Endothelial cell (in vitro differentiated cells): ENCODE measurements at regions not wholly inside any gene's neighbourhood (a gene's known extent, or its start where the extent isn't known, plus 50 kb on each side); places are given as distances from the start of the nearest gene placed in this dataset.

Source experiments
- DNase-seq: peaks from one replicate; pipeline ENCODE4 v3.0.0; 2021; ENCODE audit warnings: low spot score
- H3K27ac Mint-ChIP-seq: one replicate; pipeline ENCODE4 v1.8.0; 2021; ENCODE audit warnings: mixed read lengths, inconsistent platforms; ENCODE audit not compliant: unreplicated experiment
- H3K27me3 Mint-ChIP-seq: one replicate; pipeline ENCODE4 v1.8.0; 2021; ENCODE audit warnings: mild to moderate bottlenecking, moderate library complexity, mixed read lengths, inconsistent platforms; ENCODE audit not compliant: unreplicated experiment
- H3K36me3 Mint-ChIP-seq: one replicate; pipeline ENCODE4 v1.8.0; 2021; ENCODE audit warnings: mild to moderate bottlenecking, low read depth, mixed read lengths, inconsistent platforms; ENCODE audit not compliant: unreplicated experiment
- H3K4me1 Mint-ChIP-seq: one replicate; pipeline ENCODE4 v1.8.0; 2021; ENCODE audit warnings: mild to moderate bottlenecking, mixed read lengths, inconsistent platforms; ENCODE audit not compliant: unreplicated experiment
- H3K4me3 Mint-ChIP-seq: one replicate; pipeline ENCODE4 v1.8.0; 2021; ENCODE audit warnings: mild to moderate bottlenecking, mixed read lengths, inconsistent platforms; ENCODE audit not compliant: unreplicated experiment
- H3K9me3 Mint-ChIP-seq: one replicate; pipeline ENCODE4 v1.8.0; 2021; ENCODE audit warnings: mixed read lengths, inconsistent platforms; ENCODE audit not compliant: unreplicated experiment
- TF ChIP-seq, protein P1 (sequence below): fragments of 200-600 bp; sonication (generic); IDR thresholded peaks from one replicate; pipeline ENCODE4 v1.5.0; 2021; ENCODE audit warnings: antibody characterized with exemption; ENCODE audit not compliant: unreplicated experiment

DNA sequence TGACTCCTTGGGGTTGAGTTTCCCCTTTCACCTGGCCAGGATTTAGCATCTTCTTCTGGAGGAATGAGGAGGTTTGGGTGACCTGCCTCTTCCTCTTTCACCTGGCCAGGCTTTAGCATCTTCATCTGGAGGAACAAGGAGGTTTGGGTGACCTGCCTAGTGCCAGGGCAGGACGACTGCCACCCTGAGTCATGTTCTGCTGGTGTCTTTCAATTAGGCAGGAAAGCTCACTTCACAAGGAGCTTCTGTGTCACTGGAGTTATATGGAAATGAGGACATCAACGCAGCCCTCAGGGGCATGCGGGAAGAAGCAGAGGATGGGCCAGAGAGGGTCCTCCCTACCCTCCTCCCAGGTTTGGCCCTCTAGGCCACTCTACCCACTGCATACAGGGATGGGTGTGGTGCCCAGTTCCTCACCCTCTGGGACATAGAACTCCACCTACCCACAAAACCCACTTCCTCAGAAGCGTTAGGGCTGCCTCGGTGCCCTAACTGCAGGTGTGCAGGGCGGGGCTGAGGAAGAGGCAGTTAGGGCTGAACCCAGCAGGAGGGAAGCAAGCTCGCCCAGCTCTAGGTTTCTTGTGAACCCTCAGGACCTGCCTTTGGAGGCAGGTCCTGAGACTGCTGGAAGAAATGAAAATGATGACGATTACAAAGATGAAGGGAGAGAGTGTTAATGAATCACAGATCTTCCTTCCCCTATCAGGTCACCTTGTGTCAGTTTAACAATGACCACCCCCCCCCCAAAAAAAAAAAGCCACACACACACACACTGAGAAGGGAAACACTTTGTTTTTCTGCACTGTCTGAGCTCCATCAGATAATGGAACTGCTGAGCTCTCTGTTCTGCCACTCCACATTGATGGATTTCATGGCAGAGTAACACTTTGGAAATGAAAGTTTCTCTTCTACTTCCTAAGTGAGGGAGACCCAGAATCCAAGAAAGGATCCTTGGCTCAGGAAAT, 71.0 kb downstream of the ARL4C start:
- Mint-ChIP-seq H3K9me3 (no peaks in the 10 kb centered on the region), H3K36me3 (no peaks in the 10 kb centered on the region), H3K4me1 (peaks cover 19% of the 10 kb centered on the region), H3K27ac (peak overlapping the region; percentile 30), H3K4me3 (no peak overlapping the region), H3K27me3 (peaks cover 5% of the 10 kb centered on the region)
- TF ChIP-seq, protein P1, sequence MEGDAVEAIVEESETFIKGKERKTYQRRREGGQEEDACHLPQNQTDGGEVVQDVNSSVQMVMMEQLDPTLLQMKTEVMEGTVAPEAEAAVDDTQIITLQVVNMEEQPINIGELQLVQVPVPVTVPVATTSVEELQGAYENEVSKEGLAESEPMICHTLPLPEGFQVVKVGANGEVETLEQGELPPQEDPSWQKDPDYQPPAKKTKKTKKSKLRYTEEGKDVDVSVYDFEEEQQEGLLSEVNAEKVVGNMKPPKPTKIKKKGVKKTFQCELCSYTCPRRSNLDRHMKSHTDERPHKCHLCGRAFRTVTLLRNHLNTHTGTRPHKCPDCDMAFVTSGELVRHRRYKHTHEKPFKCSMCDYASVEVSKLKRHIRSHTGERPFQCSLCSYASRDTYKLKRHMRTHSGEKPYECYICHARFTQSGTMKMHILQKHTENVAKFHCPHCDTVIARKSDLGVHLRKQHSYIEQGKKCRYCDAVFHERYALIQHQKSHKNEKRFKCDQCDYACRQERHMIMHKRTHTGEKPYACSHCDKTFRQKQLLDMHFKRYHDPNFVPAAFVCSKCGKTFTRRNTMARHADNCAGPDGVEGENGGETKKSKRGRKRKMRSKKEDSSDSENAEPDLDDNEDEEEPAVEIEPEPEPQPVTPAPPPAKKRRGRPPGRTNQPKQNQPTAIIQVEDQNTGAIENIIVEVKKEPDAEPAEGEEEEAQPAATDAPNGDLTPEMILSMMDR: no peak
- no peak for DNase-seq

DNA sequence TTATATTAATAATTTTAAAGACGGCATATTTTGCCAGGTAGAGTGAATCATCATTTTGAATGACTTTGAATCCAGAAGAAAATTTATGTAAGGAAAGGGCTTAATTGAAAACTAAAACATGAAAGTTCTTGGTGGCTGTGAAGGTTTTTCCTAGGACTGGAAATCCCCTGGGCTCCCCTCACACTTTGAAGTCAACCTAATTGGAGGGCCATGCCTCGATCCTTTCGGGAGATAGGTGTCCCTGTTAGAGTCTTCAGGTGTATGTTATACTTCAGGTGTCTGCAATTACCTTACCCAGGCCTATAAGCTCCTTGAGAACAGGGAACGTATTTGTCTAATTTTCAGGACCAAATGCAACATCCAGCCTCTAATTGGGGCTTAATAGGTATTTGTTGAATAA, 73.0 kb downstream of the ARL4C start:
- Mint-ChIP-seq H3K27ac (no peak overlapping the region), H3K4me3 (no peak overlapping the region), H3K36me3 (no peaks in the 10 kb centered on the region), H3K9me3 (no peaks in the 10 kb centered on the region), H3K4me1 (peaks cover 19% of the 10 kb centered on the region), H3K27me3 (peaks cover 5% of the 10 kb centered on the region)
- DNase-seq: no peak
- TF ChIP-seq, protein P1: no peak

GRCh38 chr2:234422981-234423431, 73.9 kb downstream of the ARL4C start:
- TF ChIP-seq, protein P1: no peak
- no peak overlapping the region for H3K27ac Mint-ChIP-seq
- H3K4me3 Mint-ChIP-seq: no peak overlapping the region
- DNase-seq: no peak
- H3K36me3 Mint-ChIP-seq: no peaks in the 10 kb centered on the region
- H3K9me3 Mint-ChIP-seq: no peaks in the 10 kb centered on the region
- H3K27me3 Mint-ChIP-seq: peaks cover 7% of the 10 kb centered on the region
- H3K4me1 Mint-ChIP-seq: peaks cover 19% of the 10 kb centered on the region

- Mint-ChIP-seq H3K4me1 (peaks cover 12% of the 10 kb centered on the region), H3K36me3 (no peaks in the 10 kb centered on the region), H3K27ac (no peak overlapping the region), H3K4me3 (no peak overlapping the region), H3K27me3 (peaks cover 5% of the 10 kb centered on the region), H3K9me3 (no peaks in the 10 kb centered on the region)
- DNase-seq: no peak
- TF ChIP-seq, protein P1: no peak
Measured at GRCh38 chr2:234422273-234422732, 74.6 kb downstream of the ARL4C start.

- Mint-ChIP-seq H3K36me3 (no peaks in the 10 kb centered on the region), H3K27me3 (peaks cover 5% of the 10 kb centered on the region), H3K4me1 (no peaks in the 10 kb centered on the region), H3K4me3 (no peak overlapping the region), H3K27ac (no peak overlapping the region), H3K9me3 (no peaks in the 10 kb centered on the region)
- TF ChIP-seq, protein P1: no peak
- no peak for DNase-seq
Measured at GRCh38 chr2:234420408-234420807, 76.5 kb downstream of the ARL4C start.
